ENCODE measurements at regions not wholly inside any gene's neighbourhood (a gene's known extent, or its start where the extent isn't known, plus 50 kb on each side); places are given as distances from the start of the nearest gene placed in this dataset.

- no peak for TF ChIP-seq TAF1 (IDR thresholded peaks at IDR 0.05; ENCODE audit: low read depth)
- no peak for TF ChIP-seq YY1 (IDR thresholded peaks at IDR 0.05; ENCODE audit: low read depth)
- no peak for TF ChIP-seq TEAD4 (IDR thresholded peaks at IDR 0.05)
- no peak for TF ChIP-seq ZBTB7A (IDR thresholded peaks at IDR 0.05; ENCODE audit: low read depth)
- no peak for TF ChIP-seq CEBPB (IDR thresholded peaks at IDR 0.05)
- TF ChIP-seq CREB1 (IDR thresholded peaks at IDR 0.05; ENCODE audit: low read depth), result no peak
- no peak for TF ChIP-seq TCF12 (IDR thresholded peaks at IDR 0.05; ENCODE audit: low read depth)
- TF ChIP-seq EP300 (IDR thresholded peaks at IDR 0.05; ENCODE audit: borderline replicate concordance), result no peak
- no peak for TF ChIP-seq USF1 (IDR thresholded peaks at IDR 0.05)
- TF ChIP-seq MAX (IDR thresholded peaks at IDR 0.05), result no peak
- TF ChIP-seq NFIC (IDR thresholded peaks at IDR 0.05), result no peak
- TF ChIP-seq EGR1 (IDR thresholded peaks at IDR 0.05), result no peak
- no peak for TF ChIP-seq RAD21 (IDR thresholded peaks at IDR 0.05; ENCODE audit: low read depth)
- no peak for TF ChIP-seq FOXM1 (IDR thresholded peaks at IDR 0.05; ENCODE audit: borderline replicate concordance, low read depth)
- TF ChIP-seq REST (IDR thresholded peaks at IDR 0.05; ENCODE audit: low read depth), result no peak
These were observed 246.1 kb upstream of the KCNH8 start for GRCh38 chr3:18902081-18902793.

- no peak for TF ChIP-seq CREB1 (IDR thresholded peaks at IDR 0.05; ENCODE audit: low read depth)
- TF ChIP-seq REST (IDR thresholded peaks at IDR 0.05; ENCODE audit: low read depth), result no peak
- no peak for TF ChIP-seq YY1 (IDR thresholded peaks at IDR 0.05; ENCODE audit: low read depth)
- no peak for TF ChIP-seq TEAD4 (IDR thresholded peaks at IDR 0.05)
- TF ChIP-seq USF1 (IDR thresholded peaks at IDR 0.05), result no peak
- no peak for TF ChIP-seq RAD21 (IDR thresholded peaks at IDR 0.05; ENCODE audit: low read depth)
- TF ChIP-seq EGR1 (IDR thresholded peaks at IDR 0.05), result no peak
- TF ChIP-seq FOXM1 (IDR thresholded peaks at IDR 0.05; ENCODE audit: borderline replicate concordance, low read depth), result no peak
- no peak for TF ChIP-seq TCF12 (IDR thresholded peaks at IDR 0.05; ENCODE audit: low read depth)
- no peak for TF ChIP-seq ZBTB7A (IDR thresholded peaks at IDR 0.05; ENCODE audit: low read depth)
- TF ChIP-seq TAF1 (IDR thresholded peaks at IDR 0.05; ENCODE audit: low read depth), result no peak
- no peak for TF ChIP-seq EP300 (IDR thresholded peaks at IDR 0.05; ENCODE audit: borderline replicate concordance)
- TF ChIP-seq MAX (IDR thresholded peaks at IDR 0.05), result no peak
- TF ChIP-seq CEBPB (IDR thresholded peaks at IDR 0.05), result no peak
- TF ChIP-seq NFIC (IDR thresholded peaks at IDR 0.05), result no peak
These were observed 246.7 kb upstream of the KCNH8 start for GRCh38 chr3:18901571-18901970.

- no peak for TF ChIP-seq REST (IDR thresholded peaks at IDR 0.05; ENCODE audit: low read depth)
- no peak for TF ChIP-seq EGR1 (IDR thresholded peaks at IDR 0.05)
- TF ChIP-seq TEAD4 (IDR thresholded peaks at IDR 0.05), result no peak
- no peak for TF ChIP-seq ZBTB7A (IDR thresholded peaks at IDR 0.05; ENCODE audit: low read depth)
- TF ChIP-seq YY1 (IDR thresholded peaks at IDR 0.05; ENCODE audit: low read depth), result no peak
- TF ChIP-seq NFIC (IDR thresholded peaks at IDR 0.05), result no peak
- no peak for TF ChIP-seq USF1 (IDR thresholded peaks at IDR 0.05)
- no peak for TF ChIP-seq RAD21 (IDR thresholded peaks at IDR 0.05; ENCODE audit: low read depth)
- no peak for TF ChIP-seq EP300 (IDR thresholded peaks at IDR 0.05; ENCODE audit: borderline replicate concordance)
- TF ChIP-seq TAF1 (IDR thresholded peaks at IDR 0.05; ENCODE audit: low read depth), result no peak
- TF ChIP-seq CEBPB (IDR thresholded peaks at IDR 0.05), result no peak
- no peak for TF ChIP-seq FOXM1 (IDR thresholded peaks at IDR 0.05; ENCODE audit: borderline replicate concordance, low read depth)
- no peak for TF ChIP-seq CREB1 (IDR thresholded peaks at IDR 0.05; ENCODE audit: low read depth)
- TF ChIP-seq TCF12 (IDR thresholded peaks at IDR 0.05; ENCODE audit: low read depth), result no peak
- TF ChIP-seq MAX (IDR thresholded peaks at IDR 0.05), result no peak
These were observed 247.3 kb upstream of the KCNH8 start for GRCh38 chr3:18900994-18901393.

All from Ishikawa (cell line).